Endothelial cell of umbilical vein (primary cell): ENCODE measurements at regions not wholly inside any gene's neighbourhood (a gene's known extent, or its start where the extent isn't known, plus 50 kb on each side); places are given as distances from the start of the nearest gene placed in this dataset.

Experiments
- BruUV-seq: library from RNA; stranded (reverse); fragments of 400-500 nt; replicated peaks from 2 replicates; lab custom pipeline; 2021; lab: Mats Ljungman, UMichigan
- CTCF ChIA-PET: fragments of 300-600, 350-600 bp; sonication (Branson Sonifier 250); formaldehyde crosslinking; loops from one replicate; lab custom pipeline; 2021; ENCODE audit warnings: antibody characterized with exemption, inconsistent platforms; lab: Charles Lee
- POLR2A ChIA-PET: fragments of 300-600, 350-600 bp; sonication (Branson Sonifier 250); formaldehyde crosslinking; loops from one replicate; lab custom pipeline; 2021; ENCODE audit warnings: antibody characterized with exemption, inconsistent platforms; lab: Charles Lee
- DNase-seq: peaks from one replicate; pipeline ENCODE4 v3.0.0-alpha.2; 2011; ENCODE audit warnings: low read depth, low spot score
- FAIRE-seq: peaks from 2 replicates; lab custom pipeline; 2011; peaks lifted over from hg19 to GRCh38; lab: Jason Lieb, UNC
- H2AFZ ChIP-seq: 2 replicates; pipeline ENCODE4 v1.6.0; 2012; ENCODE audit warnings: low read depth, low read length, control low read depth, inconsistent platforms
- H3K27ac ChIP-seq: 2 replicates; pipeline ENCODE4 v1.5.1; 2011; ENCODE audit warnings: low read depth, mild to moderate bottlenecking, control low read depth, low read length, moderate library complexity; ENCODE audit not compliant: insufficient read depth
- H3K27me3 ChIP-seq, 2 experiments: 2 replicates each; pipeline versions ENCODE4 v1.6.0 to v1.6.1; 2011; ENCODE audit warnings: low read length in 2 of 2, mixed read lengths in 1 of 2; ENCODE audit not compliant: control insufficient read depth in 2 of 2, insufficient read depth in 2 of 2
- H3K36me3 ChIP-seq, 2 experiments: 2 replicates in 1 of 2; 3 replicates in 1 of 2; pipeline ENCODE4 v1.5.1; 2011; ENCODE audit warnings: low read length in 2 of 2, mild to moderate bottlenecking in 1 of 2, moderate library complexity in 1 of 2; ENCODE audit not compliant: control insufficient read depth in 2 of 2, insufficient read depth in 2 of 2; ENCODE audit errors: extremely low read depth in 1 of 2
- H3K4me1 ChIP-seq: 3 replicates; pipeline ENCODE4 v1.5.1; 2011; ENCODE audit warnings: mild to moderate bottlenecking, low read length; ENCODE audit not compliant: control insufficient read depth, insufficient read depth; ENCODE audit errors: extremely low read depth
- H3K4me2 ChIP-seq: 2 replicates; pipeline ENCODE4 v1.6.1; 2011; ENCODE audit warnings: low read length, control low read depth, mixed read lengths; ENCODE audit not compliant: insufficient read depth
- H3K4me3 ChIP-seq, 3 experiments: fragments of 200-600 bp in 1 of 3; sonication (generic), shearing (Covaris generic) in 1 of 3; replicated peaks in 1 of 3; 2 replicates each; pipeline ENCODE4 v1.5.1; 2011 to 2016; ENCODE audit warnings: control low read depth in 3 of 3, low read length in 3 of 3, mild to moderate bottlenecking in 2 of 3, inconsistent platforms in 1 of 3, low read depth in 1 of 3, moderate library complexity in 1 of 3; ENCODE audit not compliant: insufficient read depth in 1 of 3
- H3K79me2 ChIP-seq: 2 replicates; pipeline ENCODE4 v1.6.0; 2012; ENCODE audit warnings: low read length, inconsistent platforms; ENCODE audit not compliant: control insufficient read depth, insufficient read depth
- H3K9ac ChIP-seq: replicated peaks from 2 replicates; pipeline ENCODE3; 2011; ENCODE audit warnings: low read length, control low read depth; ENCODE audit not compliant: insufficient read depth; ENCODE audit errors: extremely low read depth
- H3K9me1 ChIP-seq: replicated peaks from 3 replicates; pipeline ENCODE4 v1.6.0; 2011; ENCODE audit warnings: mild to moderate bottlenecking, low read length; ENCODE audit not compliant: control insufficient read depth, insufficient read depth; ENCODE audit errors: extremely low read depth
- H3K9me3 ChIP-seq: replicated peaks from 2 replicates; pipeline ENCODE4 v1.5.1; 2012; ENCODE audit warnings: low read length, inconsistent platforms; ENCODE audit not compliant: control insufficient read depth, insufficient read depth
- H4K20me1 ChIP-seq: replicated peaks from 2 replicates; pipeline ENCODE3; 2011; ENCODE audit warnings: mild to moderate bottlenecking, low read length; ENCODE audit not compliant: control insufficient read depth, insufficient read depth; ENCODE audit errors: extremely low read depth
- EZH2 ChIP-seq: IDR thresholded peaks from 2 replicates; pipeline ENCODE4 v1.6.1; 2012; ENCODE audit warnings: borderline replicate concordance, low read depth, mild to moderate bottlenecking, moderate library complexity, low read length, inconsistent platforms; ENCODE audit not compliant: severe bottlenecking
- FOS ChIP-seq: IDR thresholded peaks from 2 replicates; pipeline ENCODE4 v1.6.1; 2011; ENCODE audit warnings: mild to moderate bottlenecking, low read length, moderate library complexity, borderline replicate concordance; ENCODE audit not compliant: insufficient read depth
- GATA2 ChIP-seq: IDR thresholded peaks from 2 replicates; pipeline ENCODE4 v1.7.0; 2011; ENCODE audit warnings: low read depth, mild to moderate bottlenecking, moderate library complexity, mixed read lengths, low read length; ENCODE audit not compliant: insufficient read length, insufficient read depth
- JUN ChIP-seq: IDR thresholded peaks from 2 replicates; pipeline ENCODE4 v1.6.1; 2011; ENCODE audit warnings: borderline replicate concordance, low read depth; ENCODE audit not compliant: insufficient read length, insufficient read depth
- MAX ChIP-seq: IDR thresholded peaks from 2 replicates; pipeline ENCODE4 v1.6.1; 2011; ENCODE audit not compliant: insufficient read depth, insufficient read length
- MYC ChIP-seq: IDR thresholded peaks from one replicate; pipeline ENCODE4 v1.6.1; 2011; ENCODE audit warnings: mild to moderate bottlenecking, low read depth, low read length
- POLR2A ChIP-seq: IDR thresholded peaks from 2 replicates; pipeline ENCODE4 v1.6.1; 2012; ENCODE audit warnings: low read depth, mild to moderate bottlenecking, control low read depth, low read length
- POLR2AphosphoS5 ChIP-seq: IDR thresholded peaks from 2 replicates; pipeline ENCODE4 v1.6.1; 2012; ENCODE audit warnings: low read depth, mild to moderate bottlenecking, control low read depth, low read length, moderate library complexity; ENCODE audit not compliant: insufficient read depth
- dilution Hi-C: fragments of 300-500 bp; cut with MboI; formaldehyde crosslinking; loops from one replicate; pipeline ENCODE4 v1.15.0; 2019; ENCODE audit warnings: low sequenced_read_pairs; ENCODE audit not compliant: extremely low pct_ligation_motif_present
- intact Hi-C: fragments of 100-400 bp; cut with micrococcal nuclease; formaldehyde crosslinking; loops from one replicate; pipeline ENCODE4 v1.10.0; 2022
- TF ChIP-seq, protein P1 (sequence below), 2 donors: IDR thresholded peaks; 1 replicate in 1 of 2; 2 replicates in 1 of 2; pipeline ENCODE4 v1.5.1; 2011; ENCODE audit warnings: low read length in 2 of 2, mild to moderate bottlenecking in 2 of 2, moderate library complexity in 2 of 2, control low read depth in 1 of 2, inconsistent platforms in 1 of 2, low read depth in 1 of 2; ENCODE audit not compliant: insufficient read depth in 1 of 2; ENCODE audit errors: extremely low read depth in 1 of 2

DNA sequence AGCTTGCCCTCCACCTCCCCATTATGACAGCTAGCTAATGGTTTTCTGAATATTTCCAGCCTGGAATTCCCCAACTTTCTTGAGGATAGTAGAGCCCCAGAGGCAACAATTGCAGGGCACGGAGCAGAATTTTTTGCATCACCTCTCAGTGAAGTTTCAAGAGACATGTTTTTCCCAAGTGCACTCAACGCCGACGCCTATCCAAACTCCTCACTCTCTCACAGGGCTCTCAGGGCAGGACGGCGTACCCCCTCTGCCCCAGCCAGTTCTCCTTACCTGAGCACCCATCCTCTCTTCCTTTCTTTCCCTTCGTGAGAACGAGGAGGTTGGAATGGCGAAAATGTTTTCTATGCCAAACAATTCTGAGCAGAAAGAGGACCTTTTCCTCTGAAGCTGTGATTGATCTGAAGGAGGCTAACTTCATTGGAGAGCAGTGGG, 83.1 kb upstream of the FOXQ1 start:
- intact Hi-C loops = no loop called here
- Histone ChIP-seq H3K9me3 (no peaks in the 10 kb centered on the region), H3K27ac (no peak overlapping the region), H3K9ac (no peak overlapping the region), H3K79me2 (no peaks in the 10 kb centered on the region), H4K20me1 (no peaks in the 10 kb centered on the region), H3K4me1 (no peaks in the 10 kb centered on the region), H2AFZ (no peak overlapping the region), H3K4me2 (no peak overlapping the region), H3K27me3 (no peaks in the 10 kb centered on the region), H3K4me3 (no peak overlapping the region), H3K36me3 (no peaks in the 10 kb centered on the region), H3K9me1 (no peaks in the 10 kb centered on the region)
- DNase-seq (no peak), FAIRE-seq (no peak)
- dilution Hi-C loops = no loop called here
- POLR2A ChIA-PET = no interaction called here
- BruUV-seq = no TSS peak
- no peak for TF ChIP-seq FOS
- TF ChIP-seq MAX = no peak
- CTCF ChIA-PET = no interaction called here

DNA sequence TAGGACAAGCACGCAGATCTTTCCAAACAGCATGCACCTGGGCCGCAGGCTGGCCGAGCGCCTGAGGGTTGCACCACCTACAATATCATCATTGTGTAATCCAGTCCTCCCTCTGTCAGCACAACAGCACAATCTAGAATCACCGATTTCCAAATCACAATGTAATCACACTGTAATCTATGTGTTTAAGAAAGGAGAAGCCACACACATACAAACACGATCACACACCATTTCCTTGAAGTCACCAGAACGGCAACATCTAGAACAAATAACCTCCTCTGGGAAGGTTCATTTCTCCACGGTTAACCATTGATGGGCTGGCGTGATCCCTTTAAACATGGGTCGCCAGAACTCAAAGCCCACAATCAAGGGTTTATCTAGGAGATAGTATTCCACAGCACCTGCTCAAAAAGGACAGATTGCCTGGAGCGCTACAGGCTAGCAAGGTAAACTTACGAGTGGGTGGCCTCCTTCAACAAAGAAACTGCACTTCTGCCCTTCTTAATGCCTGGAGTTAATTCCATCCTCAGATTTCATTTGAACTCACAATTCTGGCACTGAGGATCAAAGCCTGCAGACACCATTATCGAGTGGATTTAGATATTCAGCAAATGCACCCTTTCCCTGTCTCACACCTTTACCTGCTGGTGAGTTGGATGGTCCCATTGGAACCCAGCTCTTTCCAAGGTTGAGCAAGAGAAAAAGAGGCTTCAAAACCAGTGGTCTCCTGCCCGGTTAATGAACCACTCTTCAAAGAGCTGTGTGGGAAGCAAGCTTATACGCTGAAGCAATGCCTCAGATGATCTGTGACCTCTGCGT, 83.8 kb upstream of the FOXQ1 start:
- ChIA-PET CTCF (no interaction called here), POLR2A (no interaction called here)
- H3K4me2 ChIP-seq = no peak overlapping the region
- intact Hi-C loops (no loop called here), dilution Hi-C loops (no loop called here)
- no peak for FAIRE-seq
- no peak for TF ChIP-seq MYC
- TF ChIP-seq, protein P1, sequence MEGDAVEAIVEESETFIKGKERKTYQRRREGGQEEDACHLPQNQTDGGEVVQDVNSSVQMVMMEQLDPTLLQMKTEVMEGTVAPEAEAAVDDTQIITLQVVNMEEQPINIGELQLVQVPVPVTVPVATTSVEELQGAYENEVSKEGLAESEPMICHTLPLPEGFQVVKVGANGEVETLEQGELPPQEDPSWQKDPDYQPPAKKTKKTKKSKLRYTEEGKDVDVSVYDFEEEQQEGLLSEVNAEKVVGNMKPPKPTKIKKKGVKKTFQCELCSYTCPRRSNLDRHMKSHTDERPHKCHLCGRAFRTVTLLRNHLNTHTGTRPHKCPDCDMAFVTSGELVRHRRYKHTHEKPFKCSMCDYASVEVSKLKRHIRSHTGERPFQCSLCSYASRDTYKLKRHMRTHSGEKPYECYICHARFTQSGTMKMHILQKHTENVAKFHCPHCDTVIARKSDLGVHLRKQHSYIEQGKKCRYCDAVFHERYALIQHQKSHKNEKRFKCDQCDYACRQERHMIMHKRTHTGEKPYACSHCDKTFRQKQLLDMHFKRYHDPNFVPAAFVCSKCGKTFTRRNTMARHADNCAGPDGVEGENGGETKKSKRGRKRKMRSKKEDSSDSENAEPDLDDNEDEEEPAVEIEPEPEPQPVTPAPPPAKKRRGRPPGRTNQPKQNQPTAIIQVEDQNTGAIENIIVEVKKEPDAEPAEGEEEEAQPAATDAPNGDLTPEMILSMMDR (IDR thresholded peaks at IDR 0.05; ENCODE audit: extremely low read depth in 1 of 2, insufficient read depth in 1 of 2, low read depth in 1 of 2, low read length in 2 of 2) = no peak
- no peak for TF ChIP-seq POLR2A
- no peak for TF ChIP-seq JUN
- TF ChIP-seq POLR2AphosphoS5 = no peak
- no peak for TF ChIP-seq FOS
- no peak for TF ChIP-seq MAX
- TF ChIP-seq EZH2 = no peak
- no peak for TF ChIP-seq GATA2
- no peaks in the 10 kb centered on the region for H3K79me2 ChIP-seq
- no peak overlapping the region for H3K27ac ChIP-seq
- H3K36me3 ChIP-seq = no peaks in the 10 kb centered on the region
- no peaks in the 10 kb centered on the region for H3K27me3 ChIP-seq
- no peak overlapping the region for H3K4me3 ChIP-seq
- BruUV-seq = no TSS peak
- H2AFZ ChIP-seq = no peak overlapping the region
- no peaks in the 10 kb centered on the region for H3K9me3 ChIP-seq
- DNase-seq = no peak
- no peak overlapping the region for H3K9ac ChIP-seq
- H3K4me1 ChIP-seq = no peaks in the 10 kb centered on the region
- H4K20me1 ChIP-seq = no peaks in the 10 kb centered on the region
- H3K9me1 ChIP-seq = no peaks in the 10 kb centered on the region
